HG03039 (cell line): ENCODE measurements at regions not wholly inside any gene's neighbourhood (a gene's known extent, or its start where the extent isn't known, plus 50 kb on each side); places are given as distances from the start of the nearest gene placed in this dataset.

ENCODE experiments used
- ATAC-seq: cut with Tn5 transposase; IDR thresholded peaks from one replicate; pipeline ENCODE4 v1.9.1; 2021; ENCODE audit warnings: mild to moderate bottlenecking, moderate library complexity; ENCODE audit not compliant: unreplicated experiment

DNA sequence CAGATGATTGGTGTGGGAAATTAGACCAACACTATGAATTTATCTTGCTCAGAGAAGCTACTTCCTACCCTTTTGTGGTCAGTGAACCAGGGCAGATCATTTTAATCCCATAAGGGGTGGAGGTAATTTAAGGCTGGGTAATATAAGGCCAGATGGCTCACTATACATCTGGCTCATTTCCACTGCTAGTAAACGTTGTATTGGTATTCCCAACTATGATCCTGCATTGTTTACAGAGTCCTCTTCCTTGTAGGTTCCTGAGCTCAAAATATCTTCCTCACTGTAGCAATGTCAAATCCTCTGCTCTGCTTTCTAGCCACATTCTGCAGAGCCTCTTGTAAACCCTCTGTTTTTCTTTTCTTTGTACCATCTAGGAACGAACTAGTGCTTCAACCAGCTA, 93.0 kb upstream of the MGAT4C start:
- ATAC-seq, result no peak

DNA sequence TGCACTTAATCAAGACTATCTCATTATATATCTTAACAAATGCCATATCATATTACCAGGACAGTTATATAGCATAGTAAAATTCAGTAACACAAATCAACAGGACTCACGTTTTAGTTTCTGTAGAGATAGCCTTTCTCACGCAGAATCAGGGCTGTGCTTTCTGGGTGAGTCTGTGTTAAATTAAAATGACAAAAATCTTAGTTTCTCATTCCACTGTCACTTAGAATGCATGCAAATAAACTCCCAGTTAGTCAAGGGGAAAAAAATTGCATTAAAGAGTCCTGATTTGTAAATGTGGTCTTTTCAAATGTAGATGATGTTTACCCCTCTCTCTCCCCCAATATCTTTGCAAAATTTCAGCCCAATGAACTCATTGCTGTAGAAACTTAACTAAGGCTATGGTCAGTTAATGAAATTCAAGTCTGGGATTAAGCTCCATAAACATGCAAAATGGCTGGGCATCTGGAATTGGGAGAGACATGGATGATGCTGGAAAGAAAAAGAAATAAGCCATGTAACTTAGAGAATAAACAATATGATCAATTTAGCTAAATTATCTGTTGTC, 77.8 kb upstream of the MGAT4C start:
- no peak for ATAC-seq

DNA sequence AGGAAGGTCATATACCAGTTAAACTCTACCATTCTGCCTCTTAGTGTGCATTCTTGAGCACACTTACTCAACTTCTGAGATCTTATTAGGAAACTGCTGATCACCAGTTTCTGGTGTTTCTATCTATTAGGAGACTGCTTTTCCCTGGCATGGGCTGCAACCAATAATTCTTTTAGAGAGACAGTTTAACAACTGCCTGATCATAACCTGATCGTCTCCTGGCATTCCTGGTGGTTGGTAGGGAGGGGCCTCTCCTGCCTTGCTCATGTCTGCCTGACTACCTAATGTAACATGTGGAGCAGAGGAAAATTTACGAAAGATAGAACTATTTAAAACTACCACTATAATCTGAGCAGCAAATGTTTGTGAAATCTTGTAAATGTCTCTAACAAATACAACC, 75.3 kb upstream of the MGAT4C start:
- ATAC-seq, result no peak

DNA sequence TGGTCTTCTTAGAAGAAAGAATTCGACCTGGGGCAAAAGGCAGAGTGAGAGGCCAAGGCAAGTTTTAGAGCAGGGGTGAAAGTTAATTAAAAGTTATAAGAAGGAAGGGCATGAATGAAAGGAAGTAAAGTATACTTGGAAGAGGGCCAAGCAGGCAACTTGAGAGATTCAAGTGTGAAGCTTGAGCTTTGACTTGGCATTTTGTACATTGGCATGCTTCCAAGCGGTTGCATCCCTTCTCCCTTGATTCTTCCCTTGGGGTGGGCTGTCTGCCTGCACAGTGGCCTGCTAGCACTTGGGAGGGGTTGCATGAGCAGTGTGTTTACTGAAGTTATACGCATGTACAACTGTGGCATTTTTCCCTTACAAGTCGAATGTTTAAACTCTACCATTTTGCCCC, 74.8 kb upstream of the MGAT4C start:
- no peak for ATAC-seq

DNA sequence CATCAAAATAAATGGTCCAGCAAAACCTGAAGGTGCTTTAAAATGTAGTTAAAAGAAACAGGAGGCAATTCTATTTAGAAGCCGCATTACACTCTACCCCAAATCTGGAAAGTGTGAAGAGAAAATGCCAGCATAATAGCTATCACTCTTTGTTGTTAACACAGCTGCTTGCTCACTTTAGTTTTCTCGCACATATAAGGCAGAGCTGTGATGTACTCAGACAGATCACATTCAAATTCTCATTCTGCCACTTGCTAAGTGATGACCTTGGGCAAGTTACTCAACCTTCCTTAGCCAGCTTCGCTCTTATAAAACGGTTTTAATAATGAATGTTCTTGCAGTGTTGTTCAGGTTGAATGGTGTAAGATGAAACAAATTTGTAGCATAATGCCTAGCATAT, 56.0 kb upstream of the MGAT4C start:
- ATAC-seq, result no peak
